ENCODE measurements at regions not wholly inside any gene's neighbourhood (a gene's known extent, or its start where the extent isn't known, plus 50 kb on each side); places are given as distances from the start of the nearest gene placed in this dataset.

DNA sequence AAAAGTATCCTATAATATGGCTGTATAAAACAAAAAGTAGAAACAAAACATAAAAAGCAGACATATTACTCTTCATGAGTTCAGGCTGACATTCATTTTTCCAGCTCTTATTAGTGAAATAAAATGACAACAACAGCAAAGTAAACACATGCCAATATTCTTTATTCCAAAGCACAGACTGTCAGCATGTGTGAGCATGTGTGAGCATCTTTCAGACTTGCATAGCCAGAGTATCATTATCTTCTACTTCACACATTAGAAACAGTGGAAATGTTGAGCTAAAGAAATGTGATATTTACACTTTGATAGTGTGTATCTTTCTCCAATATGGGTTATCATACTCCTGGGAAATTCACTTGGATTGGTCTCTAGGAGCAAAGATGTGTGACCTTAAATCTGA lies 476.6 kb upstream of the TMEM132C start:
- TF ChIP-seq, protein P1, sequence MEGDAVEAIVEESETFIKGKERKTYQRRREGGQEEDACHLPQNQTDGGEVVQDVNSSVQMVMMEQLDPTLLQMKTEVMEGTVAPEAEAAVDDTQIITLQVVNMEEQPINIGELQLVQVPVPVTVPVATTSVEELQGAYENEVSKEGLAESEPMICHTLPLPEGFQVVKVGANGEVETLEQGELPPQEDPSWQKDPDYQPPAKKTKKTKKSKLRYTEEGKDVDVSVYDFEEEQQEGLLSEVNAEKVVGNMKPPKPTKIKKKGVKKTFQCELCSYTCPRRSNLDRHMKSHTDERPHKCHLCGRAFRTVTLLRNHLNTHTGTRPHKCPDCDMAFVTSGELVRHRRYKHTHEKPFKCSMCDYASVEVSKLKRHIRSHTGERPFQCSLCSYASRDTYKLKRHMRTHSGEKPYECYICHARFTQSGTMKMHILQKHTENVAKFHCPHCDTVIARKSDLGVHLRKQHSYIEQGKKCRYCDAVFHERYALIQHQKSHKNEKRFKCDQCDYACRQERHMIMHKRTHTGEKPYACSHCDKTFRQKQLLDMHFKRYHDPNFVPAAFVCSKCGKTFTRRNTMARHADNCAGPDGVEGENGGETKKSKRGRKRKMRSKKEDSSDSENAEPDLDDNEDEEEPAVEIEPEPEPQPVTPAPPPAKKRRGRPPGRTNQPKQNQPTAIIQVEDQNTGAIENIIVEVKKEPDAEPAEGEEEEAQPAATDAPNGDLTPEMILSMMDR (IDR thresholded peaks at IDR 0.05): no peak
- no peak for TF ChIP-seq POLR2A (IDR thresholded peaks at IDR 0.05)
